ENCODE measurements at regions not wholly inside any gene's neighbourhood (a gene's known extent, or its start where the extent isn't known, plus 50 kb on each side); places are given as distances from the start of the nearest gene placed in this dataset.
"Not testable (repeated sequence)": the region's sequence is repeated elsewhere in the genome, so short reads cannot be mapped to it uniquely, and the experiment has no call there.

- DNase-seq: no peak
Observed at GRCh38 chr16:5918567-5919130, 821.1 kb upstream of the EEF2KMT start.

GRCh38 chr16:5917436-5918195 lies 820.0 kb upstream of the EEF2KMT start:
- DNase-seq: no peak

DNA sequence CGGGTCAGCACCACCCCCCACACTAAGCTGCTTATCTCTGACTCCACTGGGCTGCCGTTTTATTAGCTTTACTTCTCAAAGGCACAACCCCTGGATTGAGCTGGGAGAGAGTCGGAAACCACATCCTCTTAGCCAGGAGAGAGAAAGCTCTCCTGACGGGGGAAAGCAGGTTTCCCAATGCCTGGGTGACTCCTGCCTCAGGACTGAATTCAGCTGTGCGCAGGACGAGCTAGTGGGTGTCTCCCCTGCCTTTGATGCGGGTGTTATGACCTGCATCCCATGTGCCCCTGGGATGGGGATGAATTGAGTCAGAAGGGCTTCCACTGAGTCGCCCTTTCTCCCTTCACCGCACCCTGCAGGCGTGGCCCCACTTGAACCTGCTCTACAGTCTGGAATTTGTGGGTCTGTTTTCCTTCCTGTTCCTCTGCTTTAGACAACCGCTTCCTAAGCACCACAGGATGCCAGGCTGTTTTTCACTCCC lies 819.2 kb upstream of the EEF2KMT start:
- no peak for DNase-seq

DNA sequence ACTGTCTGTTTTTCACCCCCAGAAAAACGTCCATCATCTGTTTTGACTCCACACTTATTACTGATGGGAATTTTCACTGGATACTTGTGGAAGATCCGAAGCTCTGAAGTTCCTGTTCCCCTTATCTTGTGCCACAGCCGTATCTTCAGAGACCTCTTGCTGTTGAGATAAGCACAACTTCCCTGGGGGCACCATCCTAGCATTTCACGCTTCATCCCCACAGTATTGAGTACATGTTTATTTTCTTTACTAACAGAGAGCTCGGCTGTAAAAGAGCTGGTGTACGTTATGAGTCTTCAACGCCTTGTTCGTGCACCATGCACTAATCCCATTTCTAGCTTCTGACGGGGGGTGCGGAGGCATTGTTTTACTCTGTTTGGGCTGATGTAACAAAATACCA lies 813.6 kb upstream of the EEF2KMT start:
- no peak for DNase-seq

GRCh38 chr16:5909556-5909955 lies 812.0 kb upstream of the EEF2KMT start:
- DNase-seq: not testable (repeated sequence)

DNA sequence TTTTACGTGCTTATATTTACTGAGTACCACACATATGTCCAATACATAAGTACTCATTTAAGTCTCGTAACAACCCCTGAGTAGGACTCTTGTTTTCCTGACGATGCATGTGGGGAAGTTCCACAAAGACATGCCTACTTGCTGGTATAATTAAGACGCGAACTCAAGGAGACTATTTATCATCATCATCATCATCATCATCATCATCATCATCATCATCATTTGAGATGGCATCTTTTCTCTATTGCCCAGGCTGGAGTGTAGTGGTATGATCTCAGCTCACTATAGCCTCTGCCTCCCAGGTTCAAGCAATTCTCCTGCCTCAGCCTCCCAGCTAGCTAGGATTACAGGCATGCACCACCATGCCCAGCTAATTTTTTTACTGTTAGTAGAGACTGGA lies 809.9 kb upstream of the EEF2KMT start:
- no peak for DNase-seq

GRCh38 chr16:5906351-5906750 lies 808.8 kb upstream of the EEF2KMT start:
- no peak for DNase-seq

GRCh38 chr16:5905935-5906334 lies 808.3 kb upstream of the EEF2KMT start:
- no peak for DNase-seq

- no peak for DNase-seq
Observed at GRCh38 chr16:5903832-5904231, 806.2 kb upstream of the EEF2KMT start.

- DNase-seq: no peak
Observed at GRCh38 chr16:5903153-5903552, 805.6 kb upstream of the EEF2KMT start.

DNA sequence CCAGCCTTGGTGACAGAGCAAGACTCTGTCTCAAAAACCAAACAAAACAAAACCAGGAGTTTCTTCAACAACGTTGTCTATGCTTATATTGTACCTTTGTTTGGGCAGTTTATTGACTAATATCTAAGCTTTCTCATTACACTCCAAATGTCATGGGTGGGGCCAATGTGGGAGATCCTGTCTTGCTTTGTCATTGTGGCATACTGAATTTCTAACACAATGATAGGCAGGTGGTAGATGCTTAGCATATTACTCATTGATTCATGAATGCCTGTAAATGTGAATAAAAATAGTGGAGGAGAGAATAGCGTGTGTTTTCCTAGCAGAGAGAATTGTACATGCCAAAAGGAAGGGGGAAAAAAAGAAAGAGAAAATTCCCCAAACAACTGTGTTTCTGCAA lies 802.5 kb upstream of the EEF2KMT start:
- no peak for DNase-seq

- DNase-seq: no peak
Observed at GRCh38 chr16:5895976-5896375, 798.4 kb upstream of the EEF2KMT start.

GRCh38 chr16:5895137-5895536 lies 797.5 kb upstream of the EEF2KMT start:
- DNase-seq: no peak

DNA sequence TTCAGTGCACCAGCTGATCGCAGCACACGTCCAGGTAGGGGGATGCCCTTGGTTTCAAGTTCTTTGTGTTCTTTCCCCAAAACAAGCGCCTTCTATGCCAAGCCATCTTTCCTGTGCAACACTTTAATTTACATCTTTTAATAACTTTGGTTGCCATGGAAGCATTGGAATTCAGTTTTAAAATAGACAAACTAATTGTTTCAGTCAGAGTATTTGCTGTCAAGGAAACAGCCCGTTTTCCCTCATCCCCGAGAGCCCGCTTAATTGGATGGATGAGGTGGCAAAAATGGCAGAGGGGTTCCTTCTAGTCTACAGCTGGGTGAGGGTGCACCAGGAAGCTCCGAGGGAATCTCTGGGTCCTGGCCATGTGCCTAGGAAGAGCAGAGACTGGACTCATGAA lies 793.7 kb upstream of the EEF2KMT start:
- no peak for DNase-seq

DNA sequence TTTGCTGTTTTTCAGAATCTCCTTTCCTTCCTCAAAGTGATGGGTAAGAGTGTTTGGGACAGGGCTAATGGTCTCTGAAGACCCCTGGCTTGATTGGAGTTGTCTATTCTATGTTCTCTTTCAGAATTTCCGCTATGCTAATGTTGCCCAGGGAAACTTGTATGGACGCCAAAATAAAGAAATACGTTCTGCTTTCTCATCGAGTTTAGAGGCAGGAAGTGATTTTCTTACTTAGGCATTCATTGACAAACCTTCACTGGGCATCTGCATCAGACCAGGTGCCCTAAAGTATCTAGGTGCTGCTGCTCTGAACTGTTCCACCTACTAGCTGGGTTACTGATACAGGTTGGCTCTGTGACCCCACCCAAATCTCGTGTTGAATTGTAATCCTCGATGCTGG lies 787.9 kb upstream of the EEF2KMT start:
- no peak for DNase-seq

- no peak for DNase-seq
Observed at GRCh38 chr16:5884996-5885395, 787.4 kb upstream of the EEF2KMT start.

GRCh38 chr16:5884339-5884738 lies 786.7 kb upstream of the EEF2KMT start:
- no peak for DNase-seq

GRCh38 chr16:5882087-5882640 lies 784.6 kb upstream of the EEF2KMT start:
- DNase-seq: no peak

- no peak for DNase-seq
Observed at GRCh38 chr16:5875416-5875815, 777.8 kb upstream of the EEF2KMT start.

GRCh38 chr16:5874899-5875298 lies 777.3 kb upstream of the EEF2KMT start:
- DNase-seq: no peak

- DNase-seq: no peak
Observed at GRCh38 chr16:5873221-5873620, 775.6 kb upstream of the EEF2KMT start.

- DNase-seq: no peak
Observed at GRCh38 chr16:5870886-5871691, 773.5 kb upstream of the EEF2KMT start.

GRCh38 chr16:5867250-5867649 lies 769.7 kb upstream of the EEF2KMT start:
- DNase-seq: no peak

GRCh38 chr16:5865236-5865635 lies 767.6 kb upstream of the EEF2KMT start:
- DNase-seq: no peak

Data from CD4-positive, alpha-beta T cell treated with Interleukin-10 for 1 hour (primary cell).